Cardiac septum (tissue), 1 donor: ENCODE measurements at regions not wholly inside any gene's neighbourhood (a gene's known extent, or its start where the extent isn't known, plus 50 kb on each side); places are given as distances from the start of the nearest gene placed in this dataset.
"Not testable (repeated sequence)": the region's sequence is repeated elsewhere in the genome, so short reads cannot be mapped to it uniquely, and the experiment has no call there.

Experiments used
- DNase-seq: peaks from one replicate; pipeline ENCODE4 v3.0.0-alpha.2; 2020; ENCODE audit warnings: low spot score
- intact Hi-C: fragments of 100-400 bp; cut with DNase I; formaldehyde crosslinking; loops from one replicate; pipeline ENCODE4 v1.14.0; 2022
- donor health status: DM: no; HTN: no; CAD: no.

- intact Hi-C loops: no loop called here
- DNase-seq: no peak
Observed at GRCh38 chr14:104474495-104475213, 104.9 kb upstream of the C14orf180 start.

- intact Hi-C loops: no loop called here
- no peak for DNase-seq
Observed at GRCh38 chr14:104475256-104475655, 104.3 kb upstream of the C14orf180 start.

GRCh38 chr14:104475802-104476201, 103.8 kb upstream of the C14orf180 start:
- no peak for DNase-seq
- intact Hi-C loops: no loop called here

GRCh38 chr14:104476437-104476836, 103.1 kb upstream of the C14orf180 start:
- no peak for DNase-seq
- intact Hi-C loops: no loop called here

GRCh38 chr14:104477117-104477623, 102.4 kb upstream of the C14orf180 start:
- intact Hi-C loops: no loop called here
- no peak for DNase-seq

- intact Hi-C loops: no loop called here
- DNase-seq: no peak
Observed at GRCh38 chr14:104477666-104478380, 101.7 kb upstream of the C14orf180 start.

- no peak for DNase-seq
- intact Hi-C loops: no loop called here
Observed at GRCh38 chr14:104478656-104479055, 100.9 kb upstream of the C14orf180 start.

- no peak for DNase-seq
- intact Hi-C loops: no loop called here
Observed at GRCh38 chr14:104479901-104480300, 99.7 kb upstream of the C14orf180 start.

GRCh38 chr14:104481323-104481722, 98.2 kb upstream of the C14orf180 start:
- DNase-seq: peak; percentile 57
- intact Hi-C loops: no loop called here

- intact Hi-C loops: not testable (repeated sequence)
- peak; percentile 35 for DNase-seq
Observed at GRCh38 chr14:104482017-104482416, 97.5 kb upstream of the C14orf180 start.

GRCh38 chr14:104486222-104486923, 93.2 kb upstream of the C14orf180 start:
- no peak for DNase-seq
- intact Hi-C loops: no loop called here

- DNase-seq: no peak
- intact Hi-C loops: no loop called here
Observed at GRCh38 chr14:104494483-104494882, 85.1 kb upstream of the C14orf180 start.

GRCh38 chr14:104496095-104496494, 83.5 kb upstream of the C14orf180 start:
- intact Hi-C loops: no loop called here
- DNase-seq: no peak

GRCh38 chr14:104499784-104500760, 79.5 kb upstream of the C14orf180 start:
- intact Hi-C loops: no loop called here
- DNase-seq: no peak

GRCh38 chr14:104502060-104502459, 77.5 kb upstream of the C14orf180 start:
- DNase-seq: no peak
- intact Hi-C loops: no loop called here

- intact Hi-C loops: no loop called here
- DNase-seq: no peak
Observed at GRCh38 chr14:104503691-104504090, 75.9 kb upstream of the C14orf180 start.

GRCh38 chr14:104504172-104504735, 75.3 kb upstream of the C14orf180 start:
- intact Hi-C loops: no loop called here
- no peak for DNase-seq

GRCh38 chr14:104505085-104506074, 74.2 kb upstream of the C14orf180 start:
- intact Hi-C loops: no loop called here
- DNase-seq: peak; percentile 62
